Right renal pelvis (tissue), 4 donors: ENCODE measurements at regions not wholly inside any gene's neighbourhood (a gene's known extent, or its start where the extent isn't known, plus 50 kb on each side); places are given as distances from the start of the nearest gene placed in this dataset.

Source experiments
- DNase-seq, 4 donors: peaks; one replicate each; pipeline ENCODE4 v3.0.0-alpha.2; 2013; ENCODE audit warnings: low read depth in 4 of 4, low spot score in 3 of 4, missing footprints in 1 of 4

DNA sequence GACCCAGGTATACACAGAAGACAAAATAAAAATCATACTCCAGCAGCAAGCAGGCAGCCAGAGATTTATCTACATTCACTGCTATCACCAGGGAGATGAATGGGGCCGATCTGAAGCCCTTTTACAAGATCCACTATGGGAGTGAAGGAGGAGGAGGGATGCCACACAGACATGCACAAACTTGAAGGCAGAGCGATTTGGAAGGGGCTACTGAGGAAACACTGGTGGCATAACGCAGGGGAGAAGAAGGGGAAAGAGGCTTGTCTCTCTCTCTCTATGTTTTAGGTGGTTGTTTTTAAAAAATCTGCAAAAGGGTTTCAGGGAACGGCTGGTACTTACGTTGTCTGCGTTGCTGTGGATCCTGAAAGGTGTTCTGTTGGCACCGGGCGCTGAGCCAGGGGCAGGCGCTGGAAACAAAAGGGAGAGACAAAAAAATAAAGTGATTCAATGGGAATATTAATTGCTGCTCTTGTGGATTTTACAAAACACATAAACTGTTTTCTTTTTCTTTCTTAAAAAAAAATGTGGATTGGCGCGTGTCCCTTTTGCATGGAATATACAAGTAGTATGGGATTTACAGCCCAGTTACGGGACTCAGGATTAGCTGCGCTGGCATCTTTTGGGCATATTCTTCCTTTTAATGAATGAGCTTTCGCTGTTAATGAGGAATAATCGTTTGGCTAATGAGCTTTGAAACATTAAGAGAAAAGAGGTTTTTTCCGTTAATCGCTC, 255.3 kb upstream of the PMFBP1 start:
- no peak for DNase-seq

DNA sequence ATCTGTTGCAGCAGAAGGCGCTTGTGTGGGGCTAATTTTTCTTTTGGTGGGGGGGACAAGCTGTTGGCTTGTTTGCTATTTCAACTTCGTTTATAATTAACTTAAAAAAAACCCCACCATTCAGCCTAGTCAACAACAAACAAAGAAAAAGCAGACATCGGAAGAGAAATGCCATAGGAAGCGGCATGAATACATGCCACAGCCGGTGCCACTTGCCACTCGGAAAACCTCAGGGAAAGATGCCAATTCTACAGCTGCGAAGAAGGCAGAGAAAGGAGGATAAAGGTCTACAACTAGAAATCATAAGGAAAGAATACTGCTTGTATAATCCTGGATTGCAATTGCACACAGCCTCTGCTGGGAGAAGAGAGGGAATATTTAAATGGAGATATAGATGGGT, 254.4 kb upstream of the PMFBP1 start:
- no peak for DNase-seq

DNA sequence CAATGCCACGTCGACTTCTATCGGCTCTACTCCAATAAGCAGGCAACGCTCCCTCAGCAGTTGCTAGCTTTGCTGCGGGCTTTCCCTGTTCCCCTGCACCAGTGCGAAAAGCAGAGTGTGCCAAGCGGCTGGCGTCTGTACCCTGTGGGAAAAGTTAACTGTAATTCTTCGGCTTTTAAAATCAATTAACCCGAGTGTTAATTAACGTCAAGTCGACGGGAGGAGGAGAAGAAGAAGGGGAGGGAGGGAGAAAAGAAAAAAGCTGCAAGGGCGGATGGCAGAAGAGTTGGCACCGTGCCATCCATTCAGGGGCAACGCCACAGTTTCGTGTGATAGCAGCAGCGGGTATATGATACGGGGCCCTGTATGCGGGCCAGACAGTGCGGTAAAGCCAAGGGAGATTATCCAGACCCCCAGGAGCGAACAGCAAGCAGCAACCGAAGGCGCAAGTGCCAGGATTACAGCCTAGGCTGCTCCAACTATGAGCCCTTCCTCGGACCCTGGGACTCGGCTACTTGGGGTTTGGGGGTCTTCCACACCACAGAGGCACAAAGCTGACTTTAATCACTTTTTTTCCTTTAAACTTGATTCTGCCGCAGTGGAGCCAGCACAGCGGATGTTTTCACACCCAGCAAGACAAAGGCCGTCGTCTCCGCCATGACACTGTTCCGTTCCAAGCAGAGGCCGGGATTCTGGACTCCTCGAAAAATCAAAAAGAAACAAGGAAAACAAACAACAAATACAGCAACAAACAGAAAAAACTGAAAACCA, 253.8 kb upstream of the PMFBP1 start:
- no peak for DNase-seq

DNA sequence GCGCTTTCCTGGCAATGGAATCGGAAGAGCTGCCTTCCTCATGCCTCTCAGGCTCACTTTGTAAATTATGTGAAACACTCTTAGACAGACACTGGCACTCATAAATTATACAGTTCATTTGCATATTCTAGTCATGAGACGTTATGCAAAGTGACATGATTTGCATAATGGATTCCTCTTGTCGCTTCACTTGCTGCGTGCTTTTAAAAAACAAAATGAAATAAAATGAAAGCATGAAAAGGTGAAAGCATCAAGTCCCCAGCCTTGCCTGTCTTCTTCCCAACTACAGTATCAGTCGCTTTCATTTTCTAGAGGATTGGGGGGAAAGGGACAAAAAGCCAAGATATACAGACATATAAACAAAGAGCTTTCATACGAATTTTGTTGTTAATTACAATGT, 252.8 kb upstream of the PMFBP1 start:
- no peak for DNase-seq

DNA sequence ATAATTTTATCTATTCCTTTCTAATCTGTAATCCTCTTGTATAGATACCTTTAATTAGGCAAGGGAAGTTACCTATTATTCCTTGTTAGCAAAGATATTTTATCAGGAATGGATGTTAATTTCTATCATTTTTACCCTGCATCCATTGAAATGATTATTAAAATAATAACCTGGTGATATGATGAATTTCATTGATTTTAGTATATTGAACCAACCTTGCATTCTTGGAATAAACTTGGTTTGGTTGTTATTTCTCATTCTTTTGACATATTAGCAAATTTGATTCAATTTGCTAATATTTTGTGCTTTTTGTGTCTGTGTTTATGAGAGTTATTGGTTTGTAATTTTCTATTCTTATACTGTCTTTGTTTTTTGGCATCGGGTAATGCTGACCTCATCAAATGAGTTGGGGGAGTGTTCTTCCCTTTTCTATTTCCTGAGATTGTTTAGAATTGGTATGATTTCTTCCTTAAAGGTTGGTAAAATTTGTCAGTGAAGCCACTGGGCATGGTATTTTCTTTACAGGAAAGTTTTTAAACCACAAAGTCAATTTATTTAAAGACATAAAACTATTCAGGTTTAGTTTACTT, 250.4 kb upstream of the PMFBP1 start:
- no peak for DNase-seq

DNA sequence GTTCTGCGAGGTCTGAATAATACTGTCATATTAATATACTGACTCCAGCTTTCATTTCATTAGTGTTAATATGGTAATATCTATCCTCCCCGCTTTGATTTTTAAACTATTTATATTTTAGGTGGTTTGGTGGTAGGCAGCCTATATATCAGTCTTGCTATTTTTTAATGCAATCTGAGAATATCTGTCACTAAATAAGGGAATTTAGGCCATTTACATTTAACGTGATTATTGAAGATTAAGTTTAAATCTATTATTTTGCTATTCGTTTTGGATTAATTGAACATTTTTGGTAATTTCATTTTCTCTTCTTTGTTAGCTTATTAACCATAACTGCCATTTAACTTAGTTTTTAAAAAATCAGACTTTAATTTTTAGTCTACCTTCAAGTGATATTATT, 247.7 kb upstream of the PMFBP1 start:
- DNase-seq: no peak

DNA sequence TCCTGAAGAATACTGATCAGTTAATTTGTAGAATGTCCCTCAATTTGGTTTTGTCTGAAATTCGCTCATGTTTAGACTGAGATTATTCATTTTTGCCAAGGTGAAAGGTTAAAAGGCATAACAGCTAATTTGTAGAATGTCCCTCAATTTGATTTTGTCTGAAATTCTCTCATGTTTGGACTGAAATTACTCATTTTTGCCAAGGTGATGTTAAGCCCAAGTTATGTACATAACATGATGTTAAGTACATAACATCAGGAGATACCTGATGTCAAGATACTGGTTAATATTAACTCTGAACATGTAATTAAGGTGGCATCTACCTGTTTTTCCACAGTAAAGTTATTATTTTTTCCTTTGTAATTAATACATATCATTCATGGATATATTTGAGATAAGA, 243.4 kb upstream of the PMFBP1 start:
- no peak for DNase-seq

DNA sequence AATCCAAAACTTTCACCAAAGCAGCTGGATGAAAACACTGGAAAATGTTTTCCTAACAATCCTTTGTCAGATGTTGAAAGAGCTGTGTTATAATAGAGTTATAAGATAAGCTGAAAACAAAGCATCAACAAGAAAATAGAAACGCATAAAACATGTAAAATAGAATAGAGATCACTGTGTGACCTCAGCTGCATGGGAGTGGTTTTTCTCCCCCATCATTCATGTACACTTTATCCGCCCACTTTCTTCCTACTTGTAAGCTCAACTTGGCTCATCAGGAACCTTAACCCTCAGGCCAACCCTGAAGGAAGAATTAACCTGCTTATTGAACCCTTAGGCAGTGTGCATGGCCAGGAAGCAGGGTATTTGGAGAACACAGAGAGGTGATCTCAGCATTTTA, 238.5 kb upstream of the PMFBP1 start:
- no peak for DNase-seq

DNA sequence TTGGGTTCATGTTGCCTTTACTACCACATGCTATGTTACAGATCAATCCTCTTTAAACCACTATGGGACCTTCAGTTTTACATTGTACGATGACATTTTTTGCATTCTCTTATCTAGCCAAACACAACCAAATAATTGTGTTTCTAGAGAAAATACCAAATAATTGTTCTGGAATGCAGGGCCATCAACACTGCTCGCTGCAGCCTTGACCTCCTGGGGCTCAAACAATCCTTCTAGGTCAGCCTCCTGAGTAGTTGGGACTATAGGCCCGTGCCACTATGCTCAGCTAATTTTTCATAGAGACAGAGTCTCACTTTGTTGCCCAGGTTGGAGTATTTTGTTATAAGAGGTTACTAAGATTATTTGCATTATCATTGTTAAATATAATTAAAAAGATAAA, 237.5 kb upstream of the PMFBP1 start:
- no peak for DNase-seq

DNA sequence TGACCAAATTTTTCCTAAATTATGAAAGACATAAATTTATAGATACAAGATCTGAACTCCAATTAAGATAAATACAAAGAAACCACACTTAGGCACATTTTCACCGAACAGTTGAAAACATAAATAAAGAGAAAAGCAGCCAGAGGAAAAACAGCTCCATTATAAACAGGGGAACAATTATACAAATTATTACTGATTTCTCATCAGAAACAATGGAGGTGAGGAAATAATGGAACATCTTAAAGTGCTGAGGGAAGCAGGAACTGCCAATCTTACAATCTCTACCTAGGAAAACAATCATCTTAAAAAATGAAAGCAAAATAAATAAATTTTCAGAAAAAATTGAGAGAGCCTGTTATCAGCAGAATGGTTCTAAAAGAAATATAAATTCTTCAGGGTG, 234.4 kb upstream of the PMFBP1 start:
- no peak for DNase-seq

DNA sequence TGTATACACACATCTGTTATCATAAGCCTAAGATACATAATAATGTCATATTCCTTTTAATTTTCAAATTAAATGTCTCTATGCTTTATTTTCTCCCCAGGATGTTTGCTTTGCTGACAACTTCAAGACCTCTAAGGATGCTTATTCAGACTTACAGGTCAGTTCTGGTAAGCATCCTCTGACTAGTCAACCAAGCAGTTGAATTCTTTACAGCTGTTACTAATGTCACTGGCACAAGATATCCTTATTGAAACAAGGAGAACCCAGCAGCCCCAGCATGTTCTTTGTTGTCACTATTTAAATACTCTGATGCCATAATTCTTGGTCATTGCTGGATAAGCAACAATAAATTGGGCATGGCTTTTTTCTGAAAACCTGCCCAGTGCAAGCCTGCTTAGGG, 232.3 kb upstream of the PMFBP1 start:
- DNase-seq: no peak

DNA sequence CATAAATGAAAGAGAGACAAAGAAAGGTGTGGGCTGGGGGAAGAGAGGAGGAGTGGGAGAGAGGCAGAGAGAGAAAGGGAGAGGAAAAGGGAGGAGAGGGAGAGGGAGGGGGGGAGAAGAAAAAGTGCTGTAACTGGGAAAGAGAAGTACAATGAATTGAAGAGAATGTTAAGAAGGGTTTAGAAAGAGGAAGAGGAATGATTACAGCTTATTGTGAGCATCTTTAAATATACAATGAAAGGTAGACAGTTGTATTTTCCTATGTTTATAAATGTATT, 229.1 kb upstream of the PMFBP1 start:
- no peak for DNase-seq

DNA sequence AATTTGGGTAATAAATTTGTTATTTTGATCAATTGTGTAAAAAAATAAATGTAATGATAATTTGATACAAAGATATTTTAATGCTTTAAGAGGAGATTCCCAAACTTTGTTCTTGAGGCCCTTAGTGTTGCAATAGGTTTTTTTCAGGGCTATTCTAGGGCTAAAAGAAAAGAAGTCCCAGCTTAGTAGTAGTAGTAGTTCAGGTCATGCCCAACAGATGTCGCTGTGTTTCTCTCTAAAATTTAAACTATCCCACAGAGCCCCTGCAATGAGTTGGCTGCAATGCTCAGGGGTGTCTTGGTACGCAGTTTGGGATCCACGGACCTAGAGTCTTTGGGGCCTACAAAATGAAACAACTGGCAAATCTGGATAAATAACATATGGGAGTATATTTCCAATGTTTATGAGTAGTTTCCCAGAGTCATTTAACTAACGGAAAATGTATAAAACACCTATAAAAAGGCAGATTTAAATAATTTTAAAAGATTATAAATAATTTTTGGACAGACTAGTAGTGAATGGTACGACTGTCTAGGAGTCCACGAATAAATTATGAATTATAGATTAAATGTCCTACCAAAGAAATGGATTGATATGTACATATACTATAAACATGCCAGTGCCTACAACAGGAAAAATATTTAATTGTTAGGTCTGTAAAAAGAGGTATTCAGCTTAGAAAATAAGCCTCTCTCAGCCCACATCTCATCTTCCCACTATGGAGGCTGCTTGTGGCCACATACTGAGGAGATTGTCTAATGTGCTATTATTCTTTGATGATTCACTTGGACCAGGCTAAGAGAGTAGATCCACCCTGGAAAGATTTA, 228.5 kb upstream of the PMFBP1 start:
- DNase-seq: peak; percentile 7 to 29 (median 22)

DNA sequence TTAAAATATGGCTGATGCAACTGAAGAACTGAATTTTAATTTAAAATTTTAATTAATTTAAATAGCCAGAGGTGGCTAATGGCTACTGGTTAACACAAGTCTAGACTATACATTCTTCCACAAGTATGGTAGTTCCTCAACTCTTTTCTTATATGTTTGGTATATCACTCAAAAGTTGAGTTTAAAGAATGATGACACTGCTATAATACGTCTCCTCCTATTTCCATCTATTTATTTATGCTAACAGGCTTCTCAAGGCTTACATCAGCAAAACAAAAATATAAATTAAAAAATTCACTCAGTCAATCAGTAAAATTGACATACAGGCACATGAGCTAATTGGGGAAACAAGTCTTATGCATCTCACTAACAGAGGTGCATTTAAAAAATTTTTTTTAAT, 227.9 kb upstream of the PMFBP1 start:
- no peak for DNase-seq

DNA sequence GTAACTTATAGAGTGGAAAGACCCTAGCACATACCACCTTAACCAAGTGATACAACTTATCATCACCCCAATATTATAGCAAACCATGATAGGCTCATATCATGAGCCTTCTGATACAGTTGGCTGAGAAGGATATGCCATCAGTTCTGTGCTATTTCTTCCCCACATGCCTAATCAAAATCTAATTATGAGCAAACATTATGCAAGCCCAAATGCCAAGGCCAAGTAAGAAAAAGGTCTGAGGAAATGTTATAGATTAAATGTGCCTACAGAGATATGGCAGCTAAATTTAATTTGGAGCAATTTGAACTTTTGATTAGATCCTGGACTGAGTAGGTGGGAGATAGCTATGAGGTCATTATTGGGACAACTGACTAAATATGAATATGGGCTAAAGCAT, 225.9 kb upstream of the PMFBP1 start:
- DNase-seq: no peak

DNA sequence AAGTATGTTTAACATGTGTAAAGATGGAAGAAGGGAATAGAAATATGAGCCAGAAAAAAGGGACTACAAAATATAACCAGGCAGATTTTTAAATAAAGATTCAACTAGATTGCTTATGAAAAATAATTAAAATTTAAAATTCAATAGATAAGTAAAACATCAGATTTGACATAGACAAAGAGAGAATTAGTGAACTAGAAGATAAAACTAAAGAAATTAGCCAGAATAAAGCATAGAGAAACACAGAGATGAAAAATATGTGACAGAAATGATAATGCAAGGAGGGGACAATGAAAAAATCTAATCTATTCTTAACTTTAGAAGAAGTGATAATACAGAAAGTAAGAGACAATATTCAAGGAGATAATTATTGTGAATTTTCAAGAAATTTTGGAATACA, 222.6 kb upstream of the PMFBP1 start:
- DNase-seq: no peak

DNA sequence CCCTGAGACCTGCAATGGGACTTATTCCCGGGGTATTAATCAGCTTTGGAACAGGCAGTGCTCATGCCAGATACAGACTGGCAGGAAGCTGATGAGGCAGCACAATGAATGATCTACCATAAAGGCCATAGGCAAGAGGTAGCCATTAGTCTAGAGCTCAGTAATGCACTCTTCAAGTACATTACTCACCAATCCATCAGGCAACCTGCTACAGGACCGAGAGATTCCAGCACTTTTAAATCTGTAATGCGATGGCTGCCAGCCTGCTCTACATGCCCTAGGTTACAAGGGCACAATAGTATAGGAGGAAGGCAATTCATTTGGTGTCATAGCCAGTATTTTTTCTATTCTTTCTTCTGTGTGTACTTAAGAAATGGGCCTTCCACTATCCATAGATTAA, 217.8 kb upstream of the PMFBP1 start:
- no peak for DNase-seq

DNA sequence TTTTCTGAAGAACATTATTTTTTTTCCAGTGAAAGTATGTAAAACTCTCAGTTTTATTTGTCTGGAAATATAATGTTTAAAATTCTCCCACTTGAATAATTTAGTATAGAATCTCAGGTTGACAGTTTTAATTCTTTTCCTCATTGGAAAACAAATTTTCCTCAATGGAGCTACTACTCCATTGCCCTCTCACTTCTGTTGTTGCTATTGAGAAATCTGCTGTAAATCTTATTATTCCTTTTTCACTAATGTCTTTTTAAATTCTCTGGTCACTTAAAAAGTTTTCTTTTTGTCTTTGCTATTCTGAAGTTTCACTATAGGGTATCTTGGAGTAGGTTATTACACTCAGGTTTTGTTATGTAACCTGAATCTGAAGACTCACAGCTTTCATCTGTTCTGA, 216.1 kb upstream of the PMFBP1 start:
- DNase-seq: no peak

DNA sequence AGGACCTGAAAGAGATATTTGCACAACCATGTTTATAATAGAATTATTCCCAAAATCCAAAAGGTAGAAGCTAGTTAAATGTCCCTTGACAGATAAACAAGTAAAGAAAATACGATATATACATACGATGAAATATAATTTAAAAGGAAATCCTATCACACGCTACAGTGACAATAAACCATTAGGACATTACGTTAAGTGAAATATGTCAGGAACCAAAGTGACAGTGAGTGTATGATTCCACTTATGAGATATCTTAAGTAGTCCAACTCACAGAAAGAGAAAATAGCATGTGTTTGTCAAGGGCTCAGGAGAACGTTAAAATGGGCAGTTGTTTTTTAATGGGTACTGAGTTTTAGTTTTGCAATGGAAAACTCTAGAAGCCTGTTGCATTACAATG, 212.7 kb upstream of the PMFBP1 start:
- DNase-seq: no peak

DNA sequence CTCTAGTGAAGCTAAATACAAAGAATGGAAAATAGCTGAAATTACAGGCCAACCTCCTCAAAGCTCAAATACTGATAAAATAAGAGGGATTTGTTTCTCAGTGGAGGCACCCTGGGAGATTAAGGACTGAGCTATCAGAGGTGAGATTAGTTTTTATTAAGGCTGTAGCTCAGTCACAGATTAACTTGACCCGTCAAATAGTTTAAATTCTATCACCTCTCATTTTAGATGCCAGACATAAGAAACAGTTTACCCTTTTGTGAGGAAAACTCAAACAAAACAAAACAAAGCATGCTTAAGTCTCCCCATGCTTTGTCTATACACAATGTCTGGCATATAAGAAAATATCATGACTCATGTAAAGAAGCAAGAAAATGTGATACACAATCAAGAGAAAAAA, 208.3 kb upstream of the PMFBP1 start:
- no peak for DNase-seq

DNA sequence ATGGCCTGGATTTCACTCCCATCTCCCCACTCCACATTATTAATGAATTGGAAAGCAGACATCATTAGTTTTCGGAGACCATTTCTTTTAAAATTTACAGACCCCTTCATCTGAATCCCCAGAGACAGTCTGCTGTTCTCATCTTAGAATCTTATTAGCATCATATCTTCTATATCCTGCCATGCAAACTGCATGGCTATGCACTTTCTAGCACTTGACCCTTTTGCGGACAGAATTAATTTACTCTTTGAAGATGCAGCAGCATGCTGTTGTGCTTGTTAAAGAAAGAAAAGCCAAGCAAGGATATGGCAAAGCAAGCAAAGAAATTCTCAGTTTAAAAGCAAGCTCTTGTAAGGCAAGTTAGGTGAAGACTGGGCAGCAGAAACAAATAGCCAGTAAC, 201.2 kb upstream of the PMFBP1 start:
- DNase-seq: no peak
